Osteocyte (in vitro differentiated cells): ENCODE measurements at regions not wholly inside any gene's neighbourhood (a gene's known extent, or its start where the extent isn't known, plus 50 kb on each side); places are given as distances from the start of the nearest gene placed in this dataset.

Source experiments
- DNase-seq: peaks from one replicate; pipeline ENCODE4 v3.0.0; 2021; ENCODE audit warnings: mixed read lengths; ENCODE audit not compliant: unreplicated experiment; ENCODE audit errors: extremely low spot score
- H3K27ac Mint-ChIP-seq: one replicate; pipeline ENCODE4 v1.8.0; 2021; ENCODE audit warnings: mild to moderate bottlenecking, mixed read lengths; ENCODE audit not compliant: unreplicated experiment
- H3K27me3 Mint-ChIP-seq: one replicate; pipeline ENCODE4 v1.8.0; 2021; ENCODE audit warnings: mixed read lengths; ENCODE audit not compliant: unreplicated experiment
- H3K36me3 Mint-ChIP-seq: one replicate; pipeline ENCODE4 v1.8.0; 2021; ENCODE audit warnings: mixed read lengths; ENCODE audit not compliant: unreplicated experiment
- H3K4me1 Mint-ChIP-seq: one replicate; pipeline ENCODE4 v1.8.0; 2021; ENCODE audit warnings: mixed read lengths; ENCODE audit not compliant: unreplicated experiment
- H3K4me3 Mint-ChIP-seq: one replicate; pipeline ENCODE4 v1.8.0; 2021; ENCODE audit warnings: mild to moderate bottlenecking, moderate library complexity, mixed read lengths; ENCODE audit not compliant: unreplicated experiment
- H3K9me3 Mint-ChIP-seq: one replicate; pipeline ENCODE4 v1.8.0; 2021; ENCODE audit warnings: mixed read lengths; ENCODE audit not compliant: unreplicated experiment
- CTCF ChIP-seq: fragments of 200-600 bp; sonication (generic); IDR thresholded peaks from 2 replicates; pipeline ENCODE4 v1.5.0; 2021; ENCODE audit warnings: antibody characterized with exemption, mild to moderate bottlenecking, moderate library complexity

DNA sequence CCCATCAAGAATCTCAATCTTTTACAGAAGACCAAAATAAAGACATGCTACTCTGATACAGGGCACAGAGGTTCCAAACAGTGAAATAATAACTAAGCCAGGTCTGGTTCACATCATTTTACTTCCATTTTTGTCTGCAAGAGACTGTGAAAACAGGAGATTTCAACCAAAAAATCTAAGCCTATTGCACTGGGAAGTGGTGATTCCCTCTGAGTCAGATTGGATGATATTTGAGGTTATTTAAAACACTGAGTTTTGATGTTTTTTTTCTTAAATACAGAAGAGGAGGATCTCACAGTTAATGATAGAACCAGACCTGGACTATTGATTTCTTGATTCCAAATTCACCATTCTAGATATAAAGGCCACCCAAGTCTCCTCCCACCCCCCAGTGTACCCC, 117.3 kb upstream of the FAM20A start:
- H3K36me3 Mint-ChIP-seq: no peaks in the 10 kb centered on the region
- peaks cover 3% of the 10 kb centered on the region for H3K27me3 Mint-ChIP-seq
- H3K27ac Mint-ChIP-seq: no peak overlapping the region
- peaks cover 4% of the 10 kb centered on the region for H3K4me1 Mint-ChIP-seq
- TF ChIP-seq CTCF: no peak
- H3K9me3 Mint-ChIP-seq: no peaks in the 10 kb centered on the region
- DNase-seq: no peak
- H3K4me3 Mint-ChIP-seq: no peak overlapping the region

DNA sequence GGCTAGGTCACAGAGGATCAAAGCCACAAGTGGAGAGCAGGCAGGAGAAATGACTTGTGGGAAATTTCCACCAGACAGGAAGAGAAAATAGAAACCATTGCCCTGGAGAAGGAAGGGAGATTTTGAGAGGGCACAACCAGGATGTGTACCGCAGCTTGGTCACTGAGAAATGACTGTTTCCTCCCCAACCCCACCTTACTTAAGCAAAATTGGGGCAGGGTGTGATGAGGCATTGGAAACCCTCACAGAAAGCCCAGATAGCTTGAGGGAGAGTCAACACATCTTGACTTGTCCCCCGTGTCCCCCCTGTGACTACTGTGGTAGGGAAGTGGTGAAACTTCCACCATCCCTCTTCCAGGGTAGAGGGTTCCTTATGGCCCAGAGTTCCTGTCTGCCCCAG, 113.5 kb upstream of the FAM20A start:
- no peak for TF ChIP-seq CTCF
- Mint-ChIP-seq H3K4me1 (peaks cover 28% of the 10 kb centered on the region), H3K27me3 (no peaks in the 10 kb centered on the region), H3K27ac (no peak overlapping the region), H3K9me3 (no peaks in the 10 kb centered on the region), H3K36me3 (no peaks in the 10 kb centered on the region), H3K4me3 (no peak overlapping the region)
- no peak for DNase-seq

DNA sequence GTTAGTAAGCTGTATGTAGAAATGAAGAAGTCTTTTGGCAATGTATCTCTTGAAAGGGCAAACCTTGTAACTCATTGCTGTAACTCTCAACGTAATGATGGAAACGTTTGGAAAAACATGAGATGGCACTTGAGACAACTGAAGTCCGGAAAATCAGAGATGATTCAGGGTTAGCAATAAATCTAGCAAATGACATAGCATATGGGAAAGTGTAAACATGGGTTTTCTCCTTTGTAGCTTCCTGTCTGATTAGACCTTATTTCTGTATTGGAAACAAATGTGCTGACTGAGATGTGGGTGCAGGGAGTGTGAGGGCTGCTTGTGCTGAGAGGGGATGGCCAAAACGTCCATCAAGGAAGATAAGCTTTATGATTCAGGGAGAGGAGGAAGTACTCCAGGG, 110.7 kb upstream of the FAM20A start:
- H3K27ac Mint-ChIP-seq: no peak overlapping the region
- H3K9me3 Mint-ChIP-seq: no peaks in the 10 kb centered on the region
- no peak for DNase-seq
- no peak overlapping the region for H3K4me3 Mint-ChIP-seq
- H3K27me3 Mint-ChIP-seq: no peaks in the 10 kb centered on the region
- TF ChIP-seq CTCF: no peak
- no peaks in the 10 kb centered on the region for H3K36me3 Mint-ChIP-seq
- peaks cover 29% of the 10 kb centered on the region for H3K4me1 Mint-ChIP-seq

GRCh38 chr17:68710976-68711375, 109.8 kb upstream of the FAM20A start:
- Mint-ChIP-seq H3K36me3 (no peaks in the 10 kb centered on the region), H3K4me1 (peaks cover 29% of the 10 kb centered on the region), H3K27me3 (peaks cover 3% of the 10 kb centered on the region), H3K4me3 (no peak overlapping the region), H3K9me3 (no peaks in the 10 kb centered on the region), H3K27ac (peak overlapping the region; percentile 16)
- no peak for DNase-seq
- no peak for TF ChIP-seq CTCF

- Mint-ChIP-seq H3K27me3 (peaks cover 4% of the 10 kb centered on the region), H3K4me1 (peaks cover 26% of the 10 kb centered on the region), H3K36me3 (no peaks in the 10 kb centered on the region), H3K27ac (peak overlapping the region; percentile 16), H3K4me3 (peak overlapping the region; percentile 20), H3K9me3 (no peaks in the 10 kb centered on the region)
- TF ChIP-seq CTCF: no peak
- DNase-seq: no peak
Measured at GRCh38 chr17:68710035-68710780, 109.0 kb upstream of the FAM20A start.
